ENCODE measurements at regions not wholly inside any gene's neighbourhood (a gene's known extent, or its start where the extent isn't known, plus 50 kb on each side); places are given as distances from the start of the nearest gene placed in this dataset.

DNA sequence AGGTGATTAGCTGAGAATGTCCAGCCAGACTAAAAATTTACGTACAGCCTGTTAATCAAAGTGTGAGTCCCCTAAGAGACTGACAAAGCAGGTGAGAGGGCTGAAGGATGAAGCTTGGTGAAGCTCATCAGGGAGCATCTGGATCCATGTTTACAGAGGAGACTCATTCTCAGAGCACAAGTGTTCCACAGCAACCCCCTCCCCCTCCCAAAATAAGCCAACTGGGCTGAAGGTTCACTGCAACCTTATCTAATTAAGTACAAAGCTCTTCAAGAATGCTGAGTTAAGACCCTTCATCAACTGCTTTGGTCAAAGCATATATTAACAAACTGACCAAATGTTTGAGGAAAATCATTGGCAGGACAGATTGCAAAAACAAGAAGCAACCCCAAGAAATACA, 262.6 kb upstream of the ZNF385D start:
- peaks cover 3 to 20% of the 10 kb centered on the region in 2 experiments; a peak in 1 of 4 replicates for H3K9me3 ChIP-seq (ENCODE audit: control insufficient read depth in 1 of 2, insufficient read depth in 1 of 2, low read depth in 1 of 2, low read length in 2 of 2)
- no TSS peak for BruUV-seq (replicated peaks)

DNA sequence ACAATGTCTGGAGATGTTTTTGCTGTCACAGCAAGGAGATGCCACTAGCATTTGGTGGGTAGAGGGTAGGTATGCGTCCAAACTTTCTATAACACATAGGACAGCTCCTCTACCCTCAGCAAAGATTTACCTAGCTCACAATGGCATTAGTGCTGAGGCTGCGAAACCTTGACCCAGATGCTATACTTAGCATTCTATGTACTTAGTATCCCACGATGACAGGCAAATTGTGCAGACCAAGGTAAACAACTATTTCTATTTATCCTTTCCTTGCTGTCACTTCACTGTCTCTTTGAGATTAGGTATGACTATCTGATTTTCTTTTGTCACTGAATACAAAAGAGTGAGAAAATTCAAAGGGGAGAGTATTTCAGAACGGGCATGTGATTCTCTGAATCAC, 265.2 kb upstream of the ZNF385D start:
- POLR2A ChIA-PET, result no interaction called here
- H3K79me2 ChIP-seq (ENCODE audit: insufficient read depth, low read length), result no peaks in the 10 kb centered on the region
- no peaks in the 10 kb centered on the region for H3K4me1 ChIP-seq (ENCODE audit: control insufficient read depth in 1 of 2, insufficient read depth in 2 of 2, low read length in 2 of 2)
- intact Hi-C loops (cut with micrococcal nuclease), result no loop called here
- H3K9me3 ChIP-seq (ENCODE audit: control insufficient read depth in 1 of 2, insufficient read depth in 1 of 2, low read depth in 1 of 2, low read length in 2 of 2), result peaks cover 0 to 24% of the 10 kb centered on the region in 2 experiments; a peak in 2 of 4 replicates
- H3K27ac ChIP-seq (ENCODE audit: low read depth, low read length), result no peak overlapping the region
- H2AFZ ChIP-seq (ENCODE audit: low read depth, low read length, poor library complexity, severe bottlenecking), result no peak overlapping the region
- H3K9ac ChIP-seq (ENCODE audit: low read length), result no peak overlapping the region
- H3K36me3 ChIP-seq (ENCODE audit: control insufficient read depth in 1 of 2, insufficient read depth in 2 of 2, low read length in 2 of 2), result no peaks in the 10 kb centered on the region
- CTCF ChIA-PET, result no interaction called here
- ATAC-seq (no peak), DNase-seq (ENCODE audit: low read depth, low spot score) (no peak)
- no TSS peak for BruUV-seq (replicated peaks)
- RAD21 ChIA-PET (ENCODE audit: low non-redundant PET in 1 of 2, low total read pairs in 2 of 2, uncharacterized antibody in 2 of 2, unreplicated experiment in 2 of 2), result no interaction called here
- H4K20me1 ChIP-seq (ENCODE audit: insufficient read depth), result no peaks in the 10 kb centered on the region
- H3K27me3 ChIP-seq (ENCODE audit: insufficient read depth, low read length), result no peaks in the 10 kb centered on the region
- no peak overlapping the region for H3K4me2 ChIP-seq (ENCODE audit: low read length)
- no peaks in the 10 kb centered on the region for H3K9me2 ChIP-seq (ENCODE audit: insufficient read depth)
- H3K4me3 ChIP-seq (replicated peaks in 1 of 2; ENCODE audit: low read depth in 1 of 2, low read length in 2 of 2), result no peak overlapping the region
- TF ChIP-seq TCF7L2 (IDR thresholded peaks at IDR 0.05; ENCODE audit: borderline replicate concordance, extremely low read depth, insufficient read depth, insufficient read length), result no peak
- no peak for TF ChIP-seq EGR1 (IDR thresholded peaks at IDR 0.05; ENCODE audit: low read depth)
- TF ChIP-seq, protein P1, sequence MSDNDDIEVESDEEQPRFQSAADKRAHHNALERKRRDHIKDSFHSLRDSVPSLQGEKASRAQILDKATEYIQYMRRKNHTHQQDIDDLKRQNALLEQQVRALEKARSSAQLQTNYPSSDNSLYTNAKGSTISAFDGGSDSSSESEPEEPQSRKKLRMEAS (IDR thresholded peaks at IDR 0.05), result no peak
- no peak for TF ChIP-seq ELF1 (IDR thresholded peaks at IDR 0.05; ENCODE audit: borderline replicate concordance, low read depth)
- TF ChIP-seq ZFX (IDR thresholded peaks at IDR 0.05), result no peak
- no peak for TF ChIP-seq POLR2AphosphoS5 (IDR thresholded peaks at IDR 0.05; ENCODE audit: low read depth, low read length)
- no peak for TF ChIP-seq EZH2phosphoT487 (IDR thresholded peaks at IDR 0.05; ENCODE audit: borderline replicate concordance)
- no peak for TF ChIP-seq SP1 (IDR thresholded peaks at IDR 0.05; ENCODE audit: low read depth)
- TF ChIP-seq CEBPB (IDR thresholded peaks at IDR 0.05; ENCODE audit: low read depth), result no peak
- TF ChIP-seq SRF (IDR thresholded peaks at IDR 0.05; ENCODE audit: low read depth), result no peak
- TF ChIP-seq, protein P2, sequence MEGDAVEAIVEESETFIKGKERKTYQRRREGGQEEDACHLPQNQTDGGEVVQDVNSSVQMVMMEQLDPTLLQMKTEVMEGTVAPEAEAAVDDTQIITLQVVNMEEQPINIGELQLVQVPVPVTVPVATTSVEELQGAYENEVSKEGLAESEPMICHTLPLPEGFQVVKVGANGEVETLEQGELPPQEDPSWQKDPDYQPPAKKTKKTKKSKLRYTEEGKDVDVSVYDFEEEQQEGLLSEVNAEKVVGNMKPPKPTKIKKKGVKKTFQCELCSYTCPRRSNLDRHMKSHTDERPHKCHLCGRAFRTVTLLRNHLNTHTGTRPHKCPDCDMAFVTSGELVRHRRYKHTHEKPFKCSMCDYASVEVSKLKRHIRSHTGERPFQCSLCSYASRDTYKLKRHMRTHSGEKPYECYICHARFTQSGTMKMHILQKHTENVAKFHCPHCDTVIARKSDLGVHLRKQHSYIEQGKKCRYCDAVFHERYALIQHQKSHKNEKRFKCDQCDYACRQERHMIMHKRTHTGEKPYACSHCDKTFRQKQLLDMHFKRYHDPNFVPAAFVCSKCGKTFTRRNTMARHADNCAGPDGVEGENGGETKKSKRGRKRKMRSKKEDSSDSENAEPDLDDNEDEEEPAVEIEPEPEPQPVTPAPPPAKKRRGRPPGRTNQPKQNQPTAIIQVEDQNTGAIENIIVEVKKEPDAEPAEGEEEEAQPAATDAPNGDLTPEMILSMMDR (IDR thresholded peaks at IDR 0.05 in 2 of 3, conservative IDR thresholded peaks at IDR 0.05 in 1 of 3; ENCODE audit: borderline replicate concordance in 1 of 3, insufficient read depth in 1 of 3, low read depth in 2 of 3, low read length in 2 of 3), result no peak

More for the DNA sequence above, 262.6 kb upstream of the ZNF385D start:
- H3K79me2 ChIP-seq (ENCODE audit: insufficient read depth, low read length), result no peaks in the 10 kb centered on the region
- H3K9me2 ChIP-seq (ENCODE audit: insufficient read depth), result no peaks in the 10 kb centered on the region
- H3K4me2 ChIP-seq (ENCODE audit: low read length), result no peak overlapping the region
- H3K36me3 ChIP-seq (ENCODE audit: control insufficient read depth in 1 of 2, insufficient read depth in 2 of 2, low read length in 2 of 2), result no peaks in the 10 kb centered on the region
- RAD21 ChIA-PET (ENCODE audit: low non-redundant PET in 1 of 2, low total read pairs in 2 of 2, uncharacterized antibody in 2 of 2, unreplicated experiment in 2 of 2), result no interaction called here
- no peak overlapping the region for H3K4me3 ChIP-seq (replicated peaks in 1 of 2; ENCODE audit: low read depth in 1 of 2, low read length in 2 of 2)
- no peaks in the 10 kb centered on the region for H3K4me1 ChIP-seq (ENCODE audit: control insufficient read depth in 1 of 2, insufficient read depth in 2 of 2, low read length in 2 of 2)
- no peaks in the 10 kb centered on the region for H3K27me3 ChIP-seq (ENCODE audit: insufficient read depth, low read length)
- no peak overlapping the region for H2AFZ ChIP-seq (ENCODE audit: low read depth, low read length, poor library complexity, severe bottlenecking)
- H3K9ac ChIP-seq (ENCODE audit: low read length), result no peak overlapping the region
- CTCF ChIA-PET, result no interaction called here
- TF ChIP-seq, protein P2 (IDR thresholded peaks at IDR 0.05 in 2 of 3, conservative IDR thresholded peaks at IDR 0.05 in 1 of 3; ENCODE audit: borderline replicate concordance in 1 of 3, insufficient read depth in 1 of 3, low read depth in 2 of 3, low read length in 2 of 3), result no peak
- TF ChIP-seq FOSL1 (IDR thresholded peaks at IDR 0.05; ENCODE audit: low read depth) (no peak), POLR2AphosphoS5 (IDR thresholded peaks at IDR 0.05; ENCODE audit: low read depth, low read length) (no peak), SRF (IDR thresholded peaks at IDR 0.05; ENCODE audit: low read depth) (no peak)
- POLR2A ChIA-PET, result no interaction called here
- H4K20me1 ChIP-seq (ENCODE audit: insufficient read depth), result no peaks in the 10 kb centered on the region
- intact Hi-C loops (cut with micrococcal nuclease), result no loop called here
- ATAC-seq, result no peak
- no peak for DNase-seq (ENCODE audit: low read depth, low spot score)
- no peak overlapping the region for H3K27ac ChIP-seq (ENCODE audit: low read depth, low read length)
